ENCODE measurements at regions not wholly inside any gene's neighbourhood (a gene's known extent, or its start where the extent isn't known, plus 50 kb on each side); places are given as distances from the start of the nearest gene placed in this dataset.

DNA sequence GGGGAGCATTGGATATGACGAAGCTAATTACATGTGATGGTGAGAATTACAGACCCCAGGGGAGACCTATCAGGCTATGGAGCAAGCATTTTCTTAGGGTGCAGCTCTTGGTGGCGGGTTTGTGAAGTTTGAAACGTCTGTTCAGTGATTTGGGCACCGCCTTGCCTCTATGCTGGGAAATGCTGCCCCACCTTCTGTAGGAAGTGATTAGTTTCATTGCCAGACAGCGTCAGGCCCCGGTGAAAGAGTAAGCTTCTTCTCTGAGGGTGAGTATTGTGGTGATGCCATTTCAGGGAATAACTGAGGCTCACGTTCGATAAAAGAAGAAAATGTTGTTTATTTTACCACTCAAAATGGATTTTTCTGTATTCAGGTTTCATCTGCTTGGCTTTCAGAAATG lies 186.2 kb upstream of the CDH2 start:
- TF ChIP-seq, protein P1, sequence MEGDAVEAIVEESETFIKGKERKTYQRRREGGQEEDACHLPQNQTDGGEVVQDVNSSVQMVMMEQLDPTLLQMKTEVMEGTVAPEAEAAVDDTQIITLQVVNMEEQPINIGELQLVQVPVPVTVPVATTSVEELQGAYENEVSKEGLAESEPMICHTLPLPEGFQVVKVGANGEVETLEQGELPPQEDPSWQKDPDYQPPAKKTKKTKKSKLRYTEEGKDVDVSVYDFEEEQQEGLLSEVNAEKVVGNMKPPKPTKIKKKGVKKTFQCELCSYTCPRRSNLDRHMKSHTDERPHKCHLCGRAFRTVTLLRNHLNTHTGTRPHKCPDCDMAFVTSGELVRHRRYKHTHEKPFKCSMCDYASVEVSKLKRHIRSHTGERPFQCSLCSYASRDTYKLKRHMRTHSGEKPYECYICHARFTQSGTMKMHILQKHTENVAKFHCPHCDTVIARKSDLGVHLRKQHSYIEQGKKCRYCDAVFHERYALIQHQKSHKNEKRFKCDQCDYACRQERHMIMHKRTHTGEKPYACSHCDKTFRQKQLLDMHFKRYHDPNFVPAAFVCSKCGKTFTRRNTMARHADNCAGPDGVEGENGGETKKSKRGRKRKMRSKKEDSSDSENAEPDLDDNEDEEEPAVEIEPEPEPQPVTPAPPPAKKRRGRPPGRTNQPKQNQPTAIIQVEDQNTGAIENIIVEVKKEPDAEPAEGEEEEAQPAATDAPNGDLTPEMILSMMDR (IDR thresholded peaks at IDR 0.05; ENCODE audit: insufficient read depth, missing control alignments): no peak
- DNase-seq (ENCODE audit: insufficient read length, low spot score) (no peak), FAIRE-seq (no peak)

DNA sequence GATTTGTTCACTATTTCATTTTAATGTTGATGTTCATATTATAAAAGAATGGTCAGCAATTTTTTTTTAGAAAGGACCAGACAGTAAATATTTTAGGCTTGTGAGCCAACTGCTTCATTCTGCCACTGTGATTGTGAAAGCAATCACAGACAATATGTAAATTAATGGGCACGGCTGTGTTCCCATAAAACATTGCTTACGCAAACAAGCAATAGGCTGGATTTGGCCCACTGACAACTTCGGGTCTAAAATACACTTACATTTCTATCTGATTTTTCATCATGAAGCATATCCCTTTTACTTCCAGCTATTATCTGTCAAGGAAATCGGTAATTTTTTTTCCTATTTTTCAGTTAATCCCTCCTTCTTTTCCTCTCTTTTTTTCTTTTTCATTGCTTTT lies 182.2 kb upstream of the CDH2 start:
- DNase-seq (ENCODE audit: insufficient read length, low spot score) (no peak), FAIRE-seq (no peak)
- TF ChIP-seq, protein P1 (IDR thresholded peaks at IDR 0.05; ENCODE audit: insufficient read depth, missing control alignments): no peak

DNA sequence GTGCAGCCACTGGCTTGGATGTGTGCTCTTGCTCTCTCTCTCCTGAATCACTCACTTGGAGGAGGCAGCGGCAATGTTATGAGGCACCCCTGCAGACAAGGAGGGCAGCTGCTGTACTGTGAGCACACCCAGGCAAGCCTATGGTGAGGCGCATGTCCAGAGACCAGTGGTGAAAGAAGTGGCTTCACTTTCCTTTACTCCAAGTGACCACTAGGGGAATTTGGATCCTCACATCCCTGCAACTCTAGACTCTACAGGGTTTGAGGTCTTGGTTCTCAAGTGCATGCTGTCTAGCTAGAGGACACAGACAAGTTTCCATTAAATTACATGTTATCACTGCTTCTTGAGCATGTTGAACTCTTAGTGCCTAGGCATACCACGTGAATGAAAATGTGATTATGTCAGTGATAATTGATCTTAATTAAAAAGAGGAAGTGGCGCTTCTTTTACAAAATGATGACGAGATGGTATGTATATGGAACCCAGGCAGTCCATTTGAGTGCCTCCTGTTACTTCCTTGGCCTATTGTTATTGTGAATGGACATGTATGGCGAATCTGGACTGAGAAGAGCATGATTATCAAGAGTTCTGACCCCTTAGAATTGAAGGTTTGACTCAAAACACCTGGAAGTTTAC lies 181.0 kb upstream of the CDH2 start:
- TF ChIP-seq, protein P1 (IDR thresholded peaks at IDR 0.05; ENCODE audit: insufficient read depth, missing control alignments): no peak
- FAIRE-seq (no peak), DNase-seq (ENCODE audit: insufficient read length, low spot score) (no peak)

DNA sequence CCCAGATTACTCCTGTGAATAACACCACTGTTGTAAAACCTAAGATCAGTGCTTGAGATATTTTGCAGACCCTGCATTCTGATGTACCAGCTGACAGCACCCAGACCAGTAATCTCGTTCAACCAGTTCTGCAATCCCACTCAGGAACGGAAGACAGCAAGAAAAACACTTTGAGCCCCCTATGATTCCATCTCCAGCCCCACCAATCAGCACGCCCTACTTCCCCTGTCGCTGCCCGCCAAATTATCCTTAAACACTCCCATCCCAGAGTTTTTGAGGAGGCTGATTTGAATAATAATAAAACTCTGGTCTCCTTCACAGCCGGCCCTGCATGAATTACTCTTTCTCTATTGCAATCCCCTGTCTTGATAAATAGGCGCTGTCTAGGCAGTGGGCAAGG lies 173.9 kb upstream of the CDH2 start:
- DNase-seq (ENCODE audit: insufficient read length, low spot score) (no peak), FAIRE-seq (no peak)
- TF ChIP-seq, protein P1 (IDR thresholded peaks at IDR 0.05; ENCODE audit: insufficient read depth, missing control alignments): no peak

DNA sequence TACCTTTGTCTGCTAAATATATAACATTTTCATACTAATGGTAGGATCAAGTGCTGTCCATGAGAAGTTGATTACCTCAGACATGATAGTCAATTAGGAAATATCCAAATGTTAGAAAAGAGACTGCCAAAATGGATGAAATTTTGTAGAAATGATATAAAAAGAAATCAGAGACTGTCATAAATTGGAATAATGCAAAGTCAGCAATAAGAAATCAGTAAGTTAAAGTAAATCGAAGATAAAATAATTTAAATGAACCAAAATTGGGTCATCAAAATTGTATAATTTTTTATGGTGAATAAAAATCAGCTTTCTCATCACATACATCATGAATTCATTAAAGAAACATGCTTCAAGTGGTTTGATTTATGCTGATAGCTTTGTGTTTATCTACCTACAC lies 165.3 kb upstream of the CDH2 start:
- FAIRE-seq (no peak), DNase-seq (ENCODE audit: insufficient read length, low spot score) (no peak)
- TF ChIP-seq, protein P1 (IDR thresholded peaks at IDR 0.05; ENCODE audit: insufficient read depth, missing control alignments): no peak

DNA sequence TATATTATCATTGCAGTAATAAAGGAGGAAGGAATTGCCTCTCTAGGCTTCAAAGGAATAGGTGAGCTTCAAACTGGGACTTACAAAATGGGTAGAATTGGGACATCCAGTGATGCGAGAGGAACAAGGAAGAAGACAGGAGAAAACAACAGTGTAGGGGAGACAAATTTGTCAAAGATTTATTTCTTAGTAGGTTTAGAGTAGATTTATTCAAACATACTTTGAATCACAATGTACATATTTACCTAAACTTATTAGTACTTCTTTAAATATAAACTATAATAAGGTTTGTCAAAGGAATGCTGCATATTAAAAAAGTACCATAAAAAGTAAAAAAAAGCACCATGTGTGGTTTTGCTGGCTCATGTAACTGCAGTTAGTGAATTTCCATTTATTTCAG lies 161.4 kb upstream of the CDH2 start:
- FAIRE-seq: no peak
- TF ChIP-seq, protein P1 (IDR thresholded peaks at IDR 0.05; ENCODE audit: insufficient read depth, missing control alignments): no peak
- DNase-seq (ENCODE audit: insufficient read length, low spot score): no peak

DNA sequence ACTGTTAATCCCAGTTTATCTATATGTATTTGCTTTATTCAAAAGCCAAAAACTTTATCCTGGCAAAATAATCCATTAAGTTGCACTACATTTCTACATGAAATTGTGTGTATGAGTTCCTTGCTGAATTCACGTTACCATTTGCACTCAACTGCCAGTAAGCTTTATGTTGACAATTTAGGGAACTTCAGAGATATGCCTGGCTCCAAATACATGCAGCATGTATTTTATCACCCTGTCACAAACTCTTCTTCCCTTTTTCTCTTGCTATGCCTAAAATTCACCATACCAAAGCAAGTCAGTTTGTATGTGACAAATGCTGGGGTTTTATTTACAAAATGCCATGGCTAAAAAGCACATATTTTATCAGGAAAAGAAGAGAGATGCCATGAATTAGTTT lies 157.6 kb upstream of the CDH2 start:
- FAIRE-seq (no peak), DNase-seq (ENCODE audit: insufficient read length, low spot score) (no peak)
- TF ChIP-seq, protein P1 (IDR thresholded peaks at IDR 0.05; ENCODE audit: insufficient read depth, missing control alignments): no peak

Data from D721Med (cell line).